ENCODE measurements at regions not wholly inside any gene's neighbourhood (a gene's known extent, or its start where the extent isn't known, plus 50 kb on each side); places are given as distances from the start of the nearest gene placed in this dataset.

- ChIA-PET POLR2A (no interaction called here), CTCF (no interaction called here)
- TF ChIP-seq CTCF (IDR thresholded peaks at IDR 0.05; ENCODE audit: insufficient read depth, low read length, missing control alignments) = no peak
- H3K4me3 ChIP-seq (ENCODE audit: low read depth, low read length) = no peak overlapping the region
- DNase-seq (ENCODE audit: low read depth, low spot score) = no peak
These were observed 426.0 kb upstream of the SULF2 start for GRCh38 chr20:48211238-48211637.

- ChIA-PET POLR2A (no interaction called here), CTCF (no interaction called here)
- TF ChIP-seq CTCF (IDR thresholded peaks at IDR 0.05; ENCODE audit: insufficient read depth, low read length, missing control alignments) = no peak
- DNase-seq (ENCODE audit: low read depth, low spot score) = no peak
- H3K4me3 ChIP-seq (ENCODE audit: low read depth, low read length) = no peak overlapping the region
These were observed 425.1 kb upstream of the SULF2 start for GRCh38 chr20:48210111-48211027.

- POLR2A ChIA-PET = no interaction called here
- no peak overlapping the region for H3K4me3 ChIP-seq (ENCODE audit: low read depth, low read length)
- no peak for DNase-seq (ENCODE audit: low read depth, low spot score)
These were observed 423.8 kb upstream of the SULF2 start for GRCh38 chr20:48209102-48209501.

GRCh38 chr20:48208176-48208575 is 422.9 kb upstream of the SULF2 start:
- no peak for DNase-seq (ENCODE audit: low read depth, low spot score)
- ChIA-PET CTCF (no interaction called here), POLR2A (no interaction called here)

More at GRCh38 chr20:48209102-48209501, 423.8 kb upstream of the SULF2 start:
- CTCF ChIA-PET = no interaction called here
- no peak for TF ChIP-seq CTCF (IDR thresholded peaks at IDR 0.05; ENCODE audit: insufficient read depth, low read length, missing control alignments)

GRCh38 chr20:48207505-48207904 is 422.2 kb upstream of the SULF2 start:
- ChIA-PET CTCF (no interaction called here), POLR2A (no interaction called here)
- TF ChIP-seq CTCF (IDR thresholded peaks at IDR 0.05; ENCODE audit: insufficient read depth, low read length, missing control alignments) = no peak
- no peak overlapping the region for H3K4me3 ChIP-seq (ENCODE audit: low read depth, low read length)
- DNase-seq (ENCODE audit: low read depth, low spot score) = no peak

More at GRCh38 chr20:48208176-48208575, 422.9 kb upstream of the SULF2 start:
- no peak overlapping the region for H3K4me3 ChIP-seq (ENCODE audit: low read depth, low read length)
- TF ChIP-seq CTCF (IDR thresholded peaks at IDR 0.05; ENCODE audit: insufficient read depth, low read length, missing control alignments) = no peak

GRCh38 chr20:48205786-48206185 is 420.5 kb upstream of the SULF2 start:
- CTCF ChIA-PET = interaction anchor here (1.4 kb wide), 1 partner anchor 415 kb away, joined by 3 read pairs; no protein-coding TSS in a partner anchor
- no peak for TF ChIP-seq CTCF (IDR thresholded peaks at IDR 0.05; ENCODE audit: insufficient read depth, low read length, missing control alignments)
- H3K4me3 ChIP-seq (ENCODE audit: low read depth, low read length) = no peak overlapping the region
- no peak for DNase-seq (ENCODE audit: low read depth, low spot score)
- POLR2A ChIA-PET = no interaction called here

Measured in AG04449 (cell line).